ENCODE measurements at regions not wholly inside any gene's neighbourhood (a gene's known extent, or its start where the extent isn't known, plus 50 kb on each side); places are given as distances from the start of the nearest gene placed in this dataset.

- POLR2A ChIA-PET = no interaction called here
- DNase-seq (ENCODE audit: extremely low spot score) = no peak
- CTCF ChIA-PET = interaction anchor here (0.6 kb wide), 1 partner anchor 1493 kb away, joined by 3 read pairs; no protein-coding TSS in a partner anchor
- TF ChIP-seq SP1 (IDR thresholded peaks at IDR 0.05) (no peak), FOXK2 (IDR thresholded peaks at IDR 0.05) (no peak), ELF4 (IDR thresholded peaks at IDR 0.05) (no peak), ARNT (IDR thresholded peaks at IDR 0.05) (no peak), NFRKB (IDR thresholded peaks at IDR 0.05) (no peak), BHLHE40 (IDR thresholded peaks at IDR 0.05; ENCODE audit: borderline replicate concordance) (no peak), CTBP1 (IDR thresholded peaks at IDR 0.05; ENCODE audit: borderline replicate concordance) (no peak), ZNF384 (IDR thresholded peaks at IDR 0.05) (no peak), FOXM1 (IDR thresholded peaks at IDR 0.05; ENCODE audit: borderline replicate concordance) (no peak), SUZ12 (IDR thresholded peaks at IDR 0.05) (no peak)
Measured at GRCh38 chrX:75211976-75212375, 55.9 kb upstream of the ABCB7 start.

DNA sequence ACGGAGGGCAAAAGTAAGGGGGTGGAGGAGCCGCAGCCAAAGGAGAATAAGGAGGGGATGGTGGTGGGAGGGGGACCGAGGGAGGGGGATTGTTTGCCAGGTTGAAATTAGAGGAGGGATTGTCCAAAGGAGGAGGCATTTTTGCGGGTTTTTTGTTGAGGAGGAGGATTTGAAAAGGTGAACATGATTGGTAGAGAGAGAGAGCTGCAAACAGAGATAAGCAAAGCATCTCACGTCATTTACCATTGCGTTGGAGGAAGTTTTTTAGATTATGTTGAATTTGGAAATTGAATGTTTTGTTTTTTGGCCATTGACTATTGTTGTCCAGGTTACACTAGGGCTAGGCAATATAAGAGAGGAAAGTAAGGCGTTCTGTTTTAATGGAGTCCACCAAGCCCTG, 54.5 kb upstream of the ABCB7 start:
- ChIA-PET CTCF (no interaction called here), POLR2A (no interaction called here)
- DNase-seq (ENCODE audit: extremely low spot score) = no peak
- no peak for TF ChIP-seq PKNOX1 (IDR thresholded peaks at IDR 0.05)
- no peak for TF ChIP-seq LEF1 (IDR thresholded peaks at IDR 0.05; ENCODE audit: borderline replicate concordance)
- TF ChIP-seq TARDBP (IDR thresholded peaks at IDR 0.05) = no peak
- no peak for TF ChIP-seq FOXA1 (IDR thresholded peaks at IDR 0.05)
- no peak for TF ChIP-seq FOXK2 (IDR thresholded peaks at IDR 0.05)
- no peak for TF ChIP-seq HDGF (IDR thresholded peaks at IDR 0.05; ENCODE audit: borderline replicate concordance)
- no peak for TF ChIP-seq ZNF384 (IDR thresholded peaks at IDR 0.05)
- TF ChIP-seq BHLHE40 (IDR thresholded peaks at IDR 0.05; ENCODE audit: borderline replicate concordance) = no peak
- TF ChIP-seq NFRKB (IDR thresholded peaks at IDR 0.05) = no peak
- TF ChIP-seq ARNT (IDR thresholded peaks at IDR 0.05) = no peak
- TF ChIP-seq SUZ12 (IDR thresholded peaks at IDR 0.05) = no peak
- no peak for TF ChIP-seq FOXM1 (IDR thresholded peaks at IDR 0.05; ENCODE audit: borderline replicate concordance)
- no peak for TF ChIP-seq L3MBTL2 (conservative IDR thresholded peaks at IDR 0.05)
- TF ChIP-seq CTBP1 (IDR thresholded peaks at IDR 0.05; ENCODE audit: borderline replicate concordance) = no peak
- TF ChIP-seq ELF4 (IDR thresholded peaks at IDR 0.05) = no peak
- no peak for TF ChIP-seq SP1 (IDR thresholded peaks at IDR 0.05)
